GM23338 (cell line): ENCODE measurements at regions not wholly inside any gene's neighbourhood (a gene's known extent, or its start where the extent isn't known, plus 50 kb on each side); places are given as distances from the start of the nearest gene placed in this dataset.

Experiments used
- ATAC-seq: fragments of 200-7000 bp; cut with Tn5 transposase; 3 replicates; pipeline ENCODE4 v1.9.1; 2020
- DNase-seq: peaks from one replicate; pipeline ENCODE4 v3.0.0-alpha.2; 2015; ENCODE audit warnings: low spot score
- H2AFZ ChIP-seq: fragments of 200-600 bp; sonication (generic); 2 replicates; pipeline ENCODE4 v1.8.0; 2016; ENCODE audit warnings: antibody characterized with exemption, mild to moderate bottlenecking, moderate library complexity
- H3F3A ChIP-seq: fragments of 200-600 bp; sonication (generic); replicated peaks from 2 replicates; pipeline ENCODE4 v1.8.0; 2017; ENCODE audit warnings: antibody characterized with exemption, mixed run types, low read depth
- H3K27ac ChIP-seq: fragments of 200-600 bp; sonication (generic); 2 replicates; pipeline ENCODE4 v1.6.1; 2016; ENCODE audit warnings: low read depth
- H3K27me3 ChIP-seq: fragments of 200-600 bp; sonication (generic); 2 replicates; pipeline ENCODE4 v1.8.0; 2016; ENCODE audit warnings: mild to moderate bottlenecking, mixed run types, moderate library complexity; ENCODE audit not compliant: insufficient read depth
- H3K36me3 ChIP-seq: fragments of 200-600 bp; sonication (generic); 2 replicates; pipeline ENCODE4 v1.8.0; 2016; ENCODE audit warnings: mild to moderate bottlenecking; ENCODE audit not compliant: insufficient read depth
- H3K4me1 ChIP-seq: fragments of 200-600 bp; sonication (generic); 2 replicates; pipeline ENCODE4 v1.8.0; 2016; ENCODE audit warnings: mild to moderate bottlenecking, moderate library complexity; ENCODE audit not compliant: insufficient read depth
- H3K4me2 ChIP-seq: fragments of 200-600 bp; sonication (generic); 2 replicates; pipeline ENCODE4 v1.7.1; 2017; ENCODE audit warnings: mixed run types
- H3K4me3 ChIP-seq: fragments of 200-600 bp; sonication (generic); 2 replicates; pipeline ENCODE4 v1.6.1; 2016; ENCODE audit warnings: mixed run types
- H3K79me2 ChIP-seq: fragments of 200-600 bp; sonication (generic); replicated peaks from 2 replicates; pipeline ENCODE4 v1.8.0; 2017; ENCODE audit warnings: mild to moderate bottlenecking; ENCODE audit not compliant: insufficient read depth
- H3K9me2 ChIP-seq: fragments of 200-600 bp; sonication (generic); 2 replicates; pipeline ENCODE4 v1.8.0; 2017; ENCODE audit not compliant: insufficient read depth
- H4K20me1 ChIP-seq: fragments of 200-600 bp; sonication (generic); replicated peaks from 2 replicates; pipeline ENCODE4 v1.8.0; 2017; ENCODE audit warnings: mild to moderate bottlenecking; ENCODE audit not compliant: insufficient read depth
- H3K27ac Mint-ChIP-seq: 2 replicates; pipeline ENCODE4 v1.8.0; 2020; ENCODE audit warnings: inconsistent platforms, mild to moderate bottlenecking, moderate library complexity, mixed read lengths
- H3K27me3 Mint-ChIP-seq: 3 replicates; pipeline ENCODE4 v1.8.0; 2022; ENCODE audit warnings: low read depth, mild to moderate bottlenecking, moderate library complexity, mixed read lengths, inconsistent platforms; ENCODE audit not compliant: insufficient read depth, poor library complexity
- H3K36me3 Mint-ChIP-seq: 3 replicates; pipeline ENCODE4 v1.8.0; 2021; ENCODE audit warnings: low read depth, mild to moderate bottlenecking, inconsistent platforms, moderate library complexity, mixed read lengths
- H3K4me1 Mint-ChIP-seq: 3 replicates; pipeline ENCODE4 v1.8.0; 2020; ENCODE audit warnings: mild to moderate bottlenecking, inconsistent platforms, mixed read lengths
- H3K4me3 Mint-ChIP-seq: 3 replicates; pipeline ENCODE4 v1.8.0; 2021; ENCODE audit warnings: moderate library complexity, mild to moderate bottlenecking, inconsistent platforms, mixed read lengths
- H3K9me3 Mint-ChIP-seq: 3 replicates; pipeline ENCODE4 v1.8.0; 2020; ENCODE audit warnings: moderate library complexity, mild to moderate bottlenecking, inconsistent platforms, mixed read lengths
- CREB1 ChIP-seq: fragments of 250-450 bp; sonication (Bioruptor Pico); IDR thresholded peaks from 2 replicates; pipeline ENCODE4 v1.5.0; 2020; ENCODE audit warnings: low read depth, mild to moderate bottlenecking, moderate library complexity
- EZH2 ChIP-seq: fragments of 200-600 bp; sonication (generic); IDR thresholded peaks from one replicate; pipeline ENCODE4 v1.8.0; 2017; ENCODE audit warnings: antibody characterized with exemption, mild to moderate bottlenecking, low read depth; ENCODE audit not compliant: unreplicated experiment
- EZH2phosphoT487 ChIP-seq: fragments of 200-600 bp; sonication (generic); IDR thresholded peaks from one replicate; pipeline ENCODE4 v1.8.1; 2018; ENCODE audit warnings: antibody characterized with exemption; ENCODE audit not compliant: unreplicated experiment
- NANOG ChIP-seq: IDR thresholded peaks from 2 replicates; pipeline ENCODE4 v1.6.1; 2016; ENCODE audit warnings: antibody characterized with exemption, borderline replicate concordance
- POLR2AphosphoS5 ChIP-seq: IDR thresholded peaks from 2 replicates; pipeline ENCODE4 v1.6.1; 2016; ENCODE audit warnings: antibody characterized with exemption, low read depth
- TF ChIP-seq, protein P1 (sequence below): fragments of 250-450 bp; sonication (Bioruptor Pico); IDR thresholded peaks from 2 replicates; pipeline ENCODE4 v1.5.0; 2020; ENCODE audit warnings: mild to moderate bottlenecking, moderate library complexity
- TF ChIP-seq, protein P2 (sequence below), 2 experiments: fragments of 200-600 bp in 1 of 2; sonication (generic) in 1 of 2; conservative IDR thresholded peaks; 2 replicates each; pipeline versions ENCODE4 v1.5.1 to v1.6.1; 2016 to 2017; ENCODE audit warnings: antibody characterized with exemption in 2 of 2, low read depth in 2 of 2, mild to moderate bottlenecking in 2 of 2, moderate library complexity in 1 of 2
- TF ChIP-seq, protein P3 (sequence below): IDR thresholded peaks from one replicate; pipeline ENCODE4 v1.6.1; 2018; ENCODE audit warnings: antibody characterized with exemption; ENCODE audit not compliant: unreplicated experiment
- TF ChIP-seq, protein P4 (sequence below): IDR thresholded peaks from 2 replicates; pipeline ENCODE4 v1.6.1; 2016; ENCODE audit warnings: antibody characterized with exemption

GRCh38 chr18:65288908-65289307, 461.9 kb upstream of the CDH7 start:
- H4K20me1 ChIP-seq, result no peaks in the 10 kb centered on the region
- no peak overlapping the region for H3K27ac Mint-ChIP-seq
- DNase-seq, result no peak
- peaks cover 7% of the 10 kb centered on the region; the same call in 1 of the 2 replicates for H3K9me2 ChIP-seq
- no peaks in the 10 kb centered on the region for H3K79me2 ChIP-seq
- H3K4me1 Mint-ChIP-seq, result peaks cover 2% of the 10 kb centered on the region; the same call in 1 of the 3 replicates
- H3K27ac ChIP-seq, result no peak overlapping the region
- H3K36me3 ChIP-seq, result no peaks in the 10 kb centered on the region
- H2AFZ ChIP-seq, result no peak overlapping the region
- no peaks in the 10 kb centered on the region for H3K36me3 Mint-ChIP-seq
- no peak overlapping the region for H3K4me3 Mint-ChIP-seq
- ATAC-seq, result no peak
- TF ChIP-seq, protein P1, sequence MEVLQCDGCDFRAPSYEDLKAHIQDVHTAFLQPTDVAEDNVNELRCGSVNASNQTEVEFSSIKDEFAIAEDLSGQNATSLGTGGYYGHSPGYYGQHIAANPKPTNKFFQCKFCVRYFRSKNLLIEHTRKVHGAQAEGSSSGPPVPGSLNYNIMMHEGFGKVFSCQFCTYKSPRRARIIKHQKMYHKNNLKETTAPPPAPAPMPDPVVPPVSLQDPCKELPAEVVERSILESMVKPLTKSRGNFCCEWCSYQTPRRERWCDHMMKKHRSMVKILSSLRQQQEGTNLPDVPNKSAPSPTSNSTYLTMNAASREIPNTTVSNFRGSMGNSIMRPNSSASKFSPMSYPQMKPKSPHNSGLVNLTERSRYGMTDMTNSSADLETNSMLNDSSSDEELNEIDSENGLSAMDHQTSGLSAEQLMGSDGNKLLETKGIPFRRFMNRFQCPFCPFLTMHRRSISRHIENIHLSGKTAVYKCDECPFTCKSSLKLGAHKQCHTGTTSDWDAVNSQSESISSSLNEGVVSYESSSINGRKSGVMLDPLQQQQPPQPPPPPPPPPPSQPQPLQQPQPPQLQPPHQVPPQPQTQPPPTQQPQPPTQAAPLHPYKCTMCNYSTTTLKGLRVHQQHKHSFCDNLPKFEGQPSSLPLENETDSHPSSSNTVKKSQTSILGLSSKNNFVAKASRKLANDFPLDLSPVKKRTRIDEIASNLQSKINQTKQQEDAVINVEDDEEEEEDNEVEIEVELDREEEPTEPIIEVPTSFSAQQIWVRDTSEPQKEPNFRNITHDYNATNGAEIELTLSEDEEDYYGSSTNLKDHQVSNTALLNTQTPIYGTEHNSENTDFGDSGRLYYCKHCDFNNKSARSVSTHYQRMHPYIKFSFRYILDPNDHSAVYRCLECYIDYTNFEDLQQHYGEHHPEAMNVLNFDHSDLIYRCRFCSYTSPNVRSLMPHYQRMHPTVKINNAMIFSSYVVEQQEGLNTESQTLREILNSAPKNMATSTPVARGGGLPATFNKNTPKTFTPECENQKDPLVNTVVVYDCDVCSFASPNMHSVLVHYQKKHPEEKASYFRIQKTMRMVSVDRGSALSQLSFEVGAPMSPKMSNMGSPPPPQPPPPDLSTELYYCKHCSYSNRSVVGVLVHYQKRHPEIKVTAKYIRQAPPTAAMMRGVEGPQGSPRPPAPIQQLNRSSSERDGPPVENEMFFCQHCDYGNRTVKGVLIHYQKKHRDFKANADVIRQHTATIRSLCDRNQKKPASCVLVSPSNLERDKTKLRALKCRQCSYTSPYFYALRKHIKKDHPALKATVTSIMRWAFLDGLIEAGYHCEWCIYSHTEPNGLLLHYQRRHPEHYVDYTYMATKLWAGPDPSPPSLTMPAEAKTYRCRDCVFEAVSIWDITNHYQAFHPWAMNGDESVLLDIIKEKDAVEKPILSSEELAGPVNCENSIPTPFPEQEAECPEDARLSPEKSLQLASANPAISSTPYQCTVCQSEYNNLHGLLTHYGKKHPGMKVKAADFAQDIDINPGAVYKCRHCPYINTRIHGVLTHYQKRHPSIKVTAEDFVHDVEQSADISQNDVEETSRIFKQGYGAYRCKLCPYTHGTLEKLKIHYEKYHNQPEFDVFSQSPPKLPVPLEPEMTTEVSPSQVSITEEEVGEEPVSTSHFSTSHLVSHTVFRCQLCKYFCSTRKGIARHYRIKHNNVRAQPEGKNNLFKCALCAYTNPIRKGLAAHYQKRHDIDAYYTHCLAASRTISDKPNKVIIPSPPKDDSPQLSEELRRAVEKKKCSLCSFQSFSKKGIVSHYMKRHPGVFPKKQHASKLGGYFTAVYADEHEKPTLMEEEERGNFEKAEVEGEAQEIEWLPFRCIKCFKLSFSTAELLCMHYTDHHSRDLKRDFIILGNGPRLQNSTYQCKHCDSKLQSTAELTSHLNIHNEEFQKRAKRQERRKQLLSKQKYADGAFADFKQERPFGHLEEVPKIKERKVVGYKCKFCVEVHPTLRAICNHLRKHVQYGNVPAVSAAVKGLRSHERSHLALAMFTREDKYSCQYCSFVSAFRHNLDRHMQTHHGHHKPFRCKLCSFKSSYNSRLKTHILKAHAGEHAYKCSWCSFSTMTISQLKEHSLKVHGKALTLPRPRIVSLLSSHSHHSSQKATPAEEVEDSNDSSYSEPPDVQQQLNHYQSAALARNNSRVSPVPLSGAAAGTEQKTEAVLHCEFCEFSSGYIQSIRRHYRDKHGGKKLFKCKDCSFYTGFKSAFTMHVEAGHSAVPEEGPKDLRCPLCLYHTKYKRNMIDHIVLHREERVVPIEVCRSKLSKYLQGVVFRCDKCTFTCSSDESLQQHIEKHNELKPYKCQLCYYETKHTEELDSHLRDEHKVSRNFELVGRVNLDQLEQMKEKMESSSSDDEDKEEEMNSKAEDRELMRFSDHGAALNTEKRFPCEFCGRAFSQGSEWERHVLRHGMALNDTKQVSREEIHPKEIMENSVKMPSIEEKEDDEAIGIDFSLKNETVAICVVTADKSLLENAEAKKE (CRISPR knock-in tag), result no peak
- TF ChIP-seq, protein P2, sequence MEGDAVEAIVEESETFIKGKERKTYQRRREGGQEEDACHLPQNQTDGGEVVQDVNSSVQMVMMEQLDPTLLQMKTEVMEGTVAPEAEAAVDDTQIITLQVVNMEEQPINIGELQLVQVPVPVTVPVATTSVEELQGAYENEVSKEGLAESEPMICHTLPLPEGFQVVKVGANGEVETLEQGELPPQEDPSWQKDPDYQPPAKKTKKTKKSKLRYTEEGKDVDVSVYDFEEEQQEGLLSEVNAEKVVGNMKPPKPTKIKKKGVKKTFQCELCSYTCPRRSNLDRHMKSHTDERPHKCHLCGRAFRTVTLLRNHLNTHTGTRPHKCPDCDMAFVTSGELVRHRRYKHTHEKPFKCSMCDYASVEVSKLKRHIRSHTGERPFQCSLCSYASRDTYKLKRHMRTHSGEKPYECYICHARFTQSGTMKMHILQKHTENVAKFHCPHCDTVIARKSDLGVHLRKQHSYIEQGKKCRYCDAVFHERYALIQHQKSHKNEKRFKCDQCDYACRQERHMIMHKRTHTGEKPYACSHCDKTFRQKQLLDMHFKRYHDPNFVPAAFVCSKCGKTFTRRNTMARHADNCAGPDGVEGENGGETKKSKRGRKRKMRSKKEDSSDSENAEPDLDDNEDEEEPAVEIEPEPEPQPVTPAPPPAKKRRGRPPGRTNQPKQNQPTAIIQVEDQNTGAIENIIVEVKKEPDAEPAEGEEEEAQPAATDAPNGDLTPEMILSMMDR (conservative IDR thresholded peaks at IDR 0.05; ENCODE audit: low read depth in 2 of 2), result no peak
- TF ChIP-seq, protein P3, sequence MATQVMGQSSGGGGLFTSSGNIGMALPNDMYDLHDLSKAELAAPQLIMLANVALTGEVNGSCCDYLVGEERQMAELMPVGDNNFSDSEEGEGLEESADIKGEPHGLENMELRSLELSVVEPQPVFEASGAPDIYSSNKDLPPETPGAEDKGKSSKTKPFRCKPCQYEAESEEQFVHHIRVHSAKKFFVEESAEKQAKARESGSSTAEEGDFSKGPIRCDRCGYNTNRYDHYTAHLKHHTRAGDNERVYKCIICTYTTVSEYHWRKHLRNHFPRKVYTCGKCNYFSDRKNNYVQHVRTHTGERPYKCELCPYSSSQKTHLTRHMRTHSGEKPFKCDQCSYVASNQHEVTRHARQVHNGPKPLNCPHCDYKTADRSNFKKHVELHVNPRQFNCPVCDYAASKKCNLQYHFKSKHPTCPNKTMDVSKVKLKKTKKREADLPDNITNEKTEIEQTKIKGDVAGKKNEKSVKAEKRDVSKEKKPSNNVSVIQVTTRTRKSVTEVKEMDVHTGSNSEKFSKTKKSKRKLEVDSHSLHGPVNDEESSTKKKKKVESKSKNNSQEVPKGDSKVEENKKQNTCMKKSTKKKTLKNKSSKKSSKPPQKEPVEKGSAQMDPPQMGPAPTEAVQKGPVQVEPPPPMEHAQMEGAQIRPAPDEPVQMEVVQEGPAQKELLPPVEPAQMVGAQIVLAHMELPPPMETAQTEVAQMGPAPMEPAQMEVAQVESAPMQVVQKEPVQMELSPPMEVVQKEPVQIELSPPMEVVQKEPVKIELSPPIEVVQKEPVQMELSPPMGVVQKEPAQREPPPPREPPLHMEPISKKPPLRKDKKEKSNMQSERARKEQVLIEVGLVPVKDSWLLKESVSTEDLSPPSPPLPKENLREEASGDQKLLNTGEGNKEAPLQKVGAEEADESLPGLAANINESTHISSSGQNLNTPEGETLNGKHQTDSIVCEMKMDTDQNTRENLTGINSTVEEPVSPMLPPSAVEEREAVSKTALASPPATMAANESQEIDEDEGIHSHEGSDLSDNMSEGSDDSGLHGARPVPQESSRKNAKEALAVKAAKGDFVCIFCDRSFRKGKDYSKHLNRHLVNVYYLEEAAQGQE, result no peak
- no peak for TF ChIP-seq EZH2
- TF ChIP-seq POLR2AphosphoS5, result no peak
- TF ChIP-seq, protein P4, sequence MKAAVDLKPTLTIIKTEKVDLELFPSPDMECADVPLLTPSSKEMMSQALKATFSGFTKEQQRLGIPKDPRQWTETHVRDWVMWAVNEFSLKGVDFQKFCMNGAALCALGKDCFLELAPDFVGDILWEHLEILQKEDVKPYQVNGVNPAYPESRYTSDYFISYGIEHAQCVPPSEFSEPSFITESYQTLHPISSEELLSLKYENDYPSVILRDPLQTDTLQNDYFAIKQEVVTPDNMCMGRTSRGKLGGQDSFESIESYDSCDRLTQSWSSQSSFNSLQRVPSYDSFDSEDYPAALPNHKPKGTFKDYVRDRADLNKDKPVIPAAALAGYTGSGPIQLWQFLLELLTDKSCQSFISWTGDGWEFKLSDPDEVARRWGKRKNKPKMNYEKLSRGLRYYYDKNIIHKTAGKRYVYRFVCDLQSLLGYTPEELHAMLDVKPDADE, result no peak
- TF ChIP-seq NANOG, result no peak
- no peak for TF ChIP-seq EZH2phosphoT487
- TF ChIP-seq CREB1 (CRISPR knock-in tag), result no peak
- no peaks in the 10 kb centered on the region; the same call in 2 of the 3 replicates for H3K9me3 Mint-ChIP-seq
- peaks cover 2% of the 10 kb centered on the region for H3K27me3 Mint-ChIP-seq
- H3K27me3 ChIP-seq, result no peaks in the 10 kb centered on the region
- no peaks in the 10 kb centered on the region for H3K4me1 ChIP-seq
- no peak overlapping the region for H3K4me3 ChIP-seq
- no peak overlapping the region for H3K4me2 ChIP-seq
- no peaks in the 10 kb centered on the region for H3F3A ChIP-seq
